GM12874 (cell line): ENCODE measurements at regions not wholly inside any gene's neighbourhood (a gene's known extent, or its start where the extent isn't known, plus 50 kb on each side); places are given as distances from the start of the nearest gene placed in this dataset.

ENCODE experiments used
- CTCF ChIP-seq: IDR thresholded peaks from 2 replicates; pipeline ENCODE4 v1.5.1; 2011; ENCODE audit warnings: low read depth, mild to moderate bottlenecking, control low read depth, low read length, moderate library complexity; ENCODE audit not compliant: insufficient read depth

- TF ChIP-seq CTCF = no peak
Measured at GRCh38 chr10:105885495-105885894, 1244.4 kb downstream of the SORCS3 start.

DNA sequence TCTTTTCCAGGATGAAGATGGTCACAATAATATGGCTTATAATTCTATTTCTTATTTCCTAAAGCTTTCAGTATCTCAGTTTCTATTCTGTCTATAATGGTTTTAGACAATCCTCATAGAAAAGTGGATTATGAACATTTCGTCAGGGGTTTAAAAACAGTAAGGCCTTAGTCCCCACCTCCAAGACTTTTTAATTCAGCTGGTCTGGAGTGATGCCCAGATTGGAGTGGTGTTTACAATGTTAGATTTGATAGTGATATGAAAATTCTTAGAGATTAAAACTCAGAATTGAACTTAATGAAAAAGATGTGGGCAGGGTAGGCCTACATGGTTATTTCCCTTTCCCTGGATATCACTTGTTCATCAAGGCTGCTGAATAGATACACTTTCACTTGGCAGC is 1238.3 kb downstream of the SORCS3 start:
- TF ChIP-seq CTCF = no peak

DNA sequence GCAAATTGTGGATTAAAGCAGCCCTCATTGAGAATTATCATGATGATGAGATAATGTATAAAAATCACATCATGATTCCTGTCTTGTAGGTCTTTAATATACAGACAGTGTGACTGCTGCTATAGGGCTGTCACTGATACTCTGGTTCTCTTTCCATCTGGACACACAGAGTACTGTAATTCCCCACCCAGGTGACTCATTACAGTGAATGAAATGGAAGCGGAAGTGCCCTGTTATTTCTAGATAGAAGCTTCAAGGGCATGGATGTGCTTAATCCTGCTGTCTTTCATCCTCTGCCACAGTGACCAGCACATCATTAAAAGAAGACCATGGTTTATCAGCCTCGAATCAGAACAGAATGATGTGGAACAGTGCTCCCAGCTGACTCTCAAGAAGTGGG is 1234.0 kb downstream of the SORCS3 start:
- TF ChIP-seq CTCF = no peak

DNA sequence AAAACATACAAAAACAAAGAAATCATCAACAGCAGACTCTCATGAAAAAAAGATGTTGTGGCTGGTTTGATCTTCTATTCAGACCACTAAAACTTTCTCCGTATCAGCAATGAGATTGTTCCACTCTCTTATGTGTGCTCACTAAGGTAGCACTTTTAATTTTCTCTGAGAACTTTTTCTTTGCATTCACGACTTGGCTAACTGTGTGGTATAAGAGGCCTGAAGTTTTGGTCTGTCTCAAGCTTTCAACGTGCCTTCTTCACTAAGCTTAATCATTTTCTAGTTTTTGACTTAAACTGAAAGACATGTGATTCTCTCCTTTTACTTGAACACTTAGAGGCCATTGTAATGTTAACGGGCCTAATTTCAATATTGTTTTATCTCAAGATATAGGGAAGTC is 1231.6 kb downstream of the SORCS3 start:
- no peak for TF ChIP-seq CTCF

DNA sequence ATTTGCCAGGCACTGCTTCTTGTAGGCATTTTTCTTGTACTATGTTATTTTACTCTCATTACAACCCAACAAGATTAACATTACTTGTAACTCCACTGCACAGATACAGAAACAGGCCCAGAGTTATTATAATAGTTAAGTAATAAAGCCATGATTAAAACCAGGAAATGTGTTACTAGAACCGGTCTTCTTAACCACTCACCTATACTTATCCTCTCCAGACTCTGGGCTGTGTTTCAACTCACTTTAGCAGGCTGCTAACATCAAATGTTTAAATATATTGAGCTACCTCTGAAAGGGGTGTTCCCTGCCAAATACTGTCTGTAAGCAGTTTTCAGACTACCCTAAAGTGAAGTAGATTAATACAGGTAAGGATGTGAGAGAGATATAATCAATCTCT is 1227.8 kb downstream of the SORCS3 start:
- no peak for TF ChIP-seq CTCF

- no peak for TF ChIP-seq CTCF
Measured at GRCh38 chr10:105864854-105865253, 1223.8 kb downstream of the SORCS3 start.

DNA sequence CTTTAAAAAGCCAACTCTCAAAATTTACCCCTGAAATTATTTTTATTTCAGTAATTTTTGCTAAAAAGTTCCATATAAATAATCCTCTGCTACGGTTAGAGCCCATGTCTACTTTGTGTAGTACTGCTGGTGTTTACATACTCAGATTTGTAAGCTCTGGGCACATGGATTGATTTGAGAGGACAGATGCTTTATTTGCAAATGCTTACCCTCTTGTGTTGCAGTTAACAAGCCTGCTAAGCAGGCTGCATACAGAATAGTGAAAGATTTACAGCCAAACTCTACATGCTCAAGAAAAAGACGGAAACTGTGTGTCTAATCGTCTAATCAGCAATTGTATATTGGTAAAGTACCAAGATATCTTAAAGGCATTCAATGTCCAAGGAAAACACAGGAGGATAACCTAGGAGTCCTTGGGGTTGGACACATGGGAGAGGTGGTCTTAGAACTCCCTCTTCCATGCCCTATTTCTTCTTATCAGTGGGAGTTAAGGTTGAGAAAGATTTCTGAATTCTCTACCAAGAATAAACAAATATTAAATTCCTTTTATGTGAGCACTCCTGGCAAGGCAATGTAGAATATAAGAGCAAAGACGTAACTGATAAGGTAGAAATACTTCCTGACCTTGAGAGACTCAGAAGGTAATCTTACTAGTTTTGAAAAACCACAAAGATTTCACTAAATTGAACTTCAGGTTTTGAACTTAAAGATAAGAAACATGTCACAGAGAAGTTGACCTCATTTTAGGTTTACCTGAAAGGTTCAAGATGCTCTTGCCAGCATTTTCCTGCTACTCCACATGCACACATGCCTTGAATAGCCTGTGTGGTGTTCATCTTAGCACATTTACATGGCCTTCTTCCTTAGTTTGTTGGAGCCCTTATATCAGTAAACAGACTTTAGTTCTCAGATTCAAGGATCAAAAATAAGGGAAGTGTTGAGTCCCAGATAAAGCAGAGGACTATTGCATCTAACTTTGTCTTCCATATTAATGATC is 1216.5 kb downstream of the SORCS3 start:
- no peak for TF ChIP-seq CTCF
